SIG-M5 treated with dmso at 0.1 percent for 504 hours (cell line): ENCODE measurements at regions not wholly inside any gene's neighbourhood (a gene's known extent, or its start where the extent isn't known, plus 50 kb on each side); places are given as distances from the start of the nearest gene placed in this dataset.
"Not testable (repeated sequence)": the region's sequence is repeated elsewhere in the genome, so short reads cannot be mapped to it uniquely, and the experiment has no call there.

Experiments used
- DNase-seq: peaks from one replicate; lab custom pipeline; 2025; ENCODE audit not compliant: unreplicated experiment; lab: John Stamatoyannopoulos, UW

GRCh38 chr6:154598399-154598798, 87.9 kb upstream of the CNKSR3 start:
- no peak for DNase-seq

GRCh38 chr6:154602296-154602695, 91.8 kb upstream of the CNKSR3 start:
- no peak for DNase-seq

GRCh38 chr6:154602708-154603107, 92.2 kb upstream of the CNKSR3 start:
- no peak for DNase-seq

- DNase-seq = peak; percentile 5
Measured at GRCh38 chr6:154604119-154604518, 93.6 kb upstream of the CNKSR3 start.

GRCh38 chr6:154605178-154605881, 94.8 kb upstream of the CNKSR3 start:
- DNase-seq = no peak

- no peak for DNase-seq
Measured at GRCh38 chr6:154605882-154606370, 95.4 kb upstream of the CNKSR3 start.

GRCh38 chr6:154606457-154606856, 96.0 kb upstream of the CNKSR3 start:
- DNase-seq = no peak

GRCh38 chr6:154606860-154607259, 96.4 kb upstream of the CNKSR3 start:
- no peak for DNase-seq

- no peak for DNase-seq
Measured at GRCh38 chr6:154611241-154611640, 100.8 kb upstream of the CNKSR3 start.

GRCh38 chr6:154611847-154612246, 101.4 kb upstream of the CNKSR3 start:
- no peak for DNase-seq

GRCh38 chr6:154613137-154613676, 102.7 kb upstream of the CNKSR3 start:
- no peak for DNase-seq

GRCh38 chr6:154614101-154614500, 103.6 kb upstream of the CNKSR3 start:
- no peak for DNase-seq

GRCh38 chr6:154614641-154615040, 104.2 kb upstream of the CNKSR3 start:
- no peak for DNase-seq

GRCh38 chr6:154615483-154616025, 105.1 kb upstream of the CNKSR3 start:
- DNase-seq = no peak

GRCh38 chr6:154617175-154617574, 106.7 kb upstream of the CNKSR3 start:
- DNase-seq = no peak

- DNase-seq = no peak
Measured at GRCh38 chr6:154619146-154619545, 108.7 kb upstream of the CNKSR3 start.

GRCh38 chr6:154621686-154622085, 111.2 kb upstream of the CNKSR3 start:
- DNase-seq = no peak

- no peak for DNase-seq
Measured at GRCh38 chr6:154622618-154623336, 110.4 kb upstream of the SCAF8 start.

GRCh38 chr6:154623391-154623790, 109.8 kb upstream of the SCAF8 start:
- no peak for DNase-seq

GRCh38 chr6:154624038-154624599, 109.1 kb upstream of the SCAF8 start:
- DNase-seq = no peak

GRCh38 chr6:154624727-154625126, 108.5 kb upstream of the SCAF8 start:
- not testable (repeated sequence) for DNase-seq

- no peak for DNase-seq
Measured at GRCh38 chr6:154625721-154626120, 107.5 kb upstream of the SCAF8 start.
